ENCODE measurements at regions not wholly inside any gene's neighbourhood (a gene's known extent, or its start where the extent isn't known, plus 50 kb on each side); places are given as distances from the start of the nearest gene placed in this dataset.
"Not testable (repeated sequence)": the region's sequence is repeated elsewhere in the genome, so short reads cannot be mapped to it uniquely, and the experiment has no call there.

DNA sequence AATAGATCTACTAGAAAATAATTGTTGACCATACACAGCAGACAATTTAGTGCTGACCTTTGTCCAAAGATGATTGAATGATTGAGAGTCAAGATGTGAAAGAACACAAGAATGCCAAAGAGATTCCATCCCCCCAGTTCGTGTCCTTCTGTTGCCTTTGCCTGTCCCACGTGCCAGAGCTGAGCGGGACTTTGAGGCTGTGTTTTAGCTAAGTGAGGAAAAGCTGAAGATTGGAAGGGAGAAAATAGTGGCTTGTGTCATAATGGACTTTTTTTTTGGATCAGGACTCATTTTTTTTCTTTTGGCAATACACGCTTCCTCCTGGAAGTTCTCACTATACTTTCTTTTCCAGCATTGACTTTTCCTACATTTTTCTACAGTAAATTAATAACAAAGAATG lies 206.6 kb upstream of the MDFIC2 start:
- Mint-ChIP-seq H3K4me3 (no peak overlapping the region), H3K4me1 (no peaks in the 10 kb centered on the region), H3K9me3 (no peaks in the 10 kb centered on the region), H3K36me3 (no peaks in the 10 kb centered on the region), H3K27ac (no peak overlapping the region)
- DNase-seq (ENCODE audit: low spot score in 2 of 2) (no peak), ATAC-seq (no peak)

DNA sequence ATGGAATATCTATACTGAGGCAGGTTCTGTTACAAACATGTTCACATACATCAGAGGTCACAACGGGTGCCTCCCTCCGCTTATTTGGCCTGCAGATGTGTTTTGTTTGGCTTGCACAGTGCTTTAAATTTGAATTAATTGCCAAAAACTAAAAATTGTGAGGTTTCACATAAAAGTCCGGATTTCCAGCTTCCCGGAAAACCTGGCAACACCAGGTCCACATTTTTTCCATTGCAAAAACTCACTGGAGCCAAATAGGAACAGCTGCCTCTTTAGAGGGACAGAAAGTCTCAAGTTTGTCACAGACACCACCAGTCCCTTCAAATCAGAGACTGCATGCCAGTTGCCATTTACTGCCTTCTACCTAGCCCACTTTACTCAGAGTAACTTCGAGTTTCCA lies 205.9 kb upstream of the MDFIC2 start:
- H3K4me3 Mint-ChIP-seq = no peak overlapping the region
- no peak for ATAC-seq
- no peaks in the 10 kb centered on the region for H3K36me3 Mint-ChIP-seq
- H3K27ac Mint-ChIP-seq = no peak overlapping the region
- no peaks in the 10 kb centered on the region for H3K4me1 Mint-ChIP-seq
- DNase-seq (ENCODE audit: low spot score in 2 of 2) = no peak
- no peaks in the 10 kb centered on the region for H3K9me3 Mint-ChIP-seq

DNA sequence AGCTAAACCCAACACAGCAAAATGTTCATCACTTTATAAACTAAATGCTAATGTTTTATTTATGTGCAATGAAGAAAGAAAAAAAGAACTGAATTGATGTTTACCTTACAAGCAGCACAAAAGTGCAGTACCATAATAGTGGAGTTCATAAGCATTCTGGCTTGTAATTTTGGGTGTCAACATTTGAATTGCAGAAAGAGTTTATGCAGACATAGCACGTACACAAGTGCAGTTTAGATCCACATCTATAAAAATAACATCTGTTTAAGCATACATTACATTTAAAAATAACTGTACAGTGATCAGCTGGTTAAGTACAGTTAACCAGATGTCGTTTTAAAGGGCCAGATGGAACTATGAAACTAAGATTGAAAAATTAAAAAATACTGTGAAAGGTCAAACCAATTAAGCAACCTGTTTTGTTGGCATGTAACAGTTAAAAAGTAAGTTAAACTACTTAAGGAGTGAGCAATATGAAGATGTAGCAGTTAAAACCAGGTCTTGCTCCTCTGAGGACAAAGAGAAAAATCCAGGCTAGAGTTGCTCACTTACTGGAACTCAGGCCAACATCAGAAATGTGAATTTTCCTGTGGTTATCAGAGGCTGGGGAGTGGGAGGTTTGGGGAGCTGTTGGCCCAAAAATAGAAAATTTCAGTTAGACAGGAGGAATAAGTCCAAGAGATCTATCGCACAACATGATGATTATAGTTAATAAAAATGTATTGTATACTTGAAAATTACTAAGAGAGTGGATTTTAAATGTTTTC lies 204.9 kb upstream of the MDFIC2 start:
- Mint-ChIP-seq H3K27ac (no peak overlapping the region), H3K9me3 (no peaks in the 10 kb centered on the region), H3K36me3 (no peaks in the 10 kb centered on the region), H3K4me3 (no peak overlapping the region), H3K4me1 (no peaks in the 10 kb centered on the region)
- ATAC-seq = no peak
- no peak for DNase-seq (ENCODE audit: low spot score in 2 of 2)

DNA sequence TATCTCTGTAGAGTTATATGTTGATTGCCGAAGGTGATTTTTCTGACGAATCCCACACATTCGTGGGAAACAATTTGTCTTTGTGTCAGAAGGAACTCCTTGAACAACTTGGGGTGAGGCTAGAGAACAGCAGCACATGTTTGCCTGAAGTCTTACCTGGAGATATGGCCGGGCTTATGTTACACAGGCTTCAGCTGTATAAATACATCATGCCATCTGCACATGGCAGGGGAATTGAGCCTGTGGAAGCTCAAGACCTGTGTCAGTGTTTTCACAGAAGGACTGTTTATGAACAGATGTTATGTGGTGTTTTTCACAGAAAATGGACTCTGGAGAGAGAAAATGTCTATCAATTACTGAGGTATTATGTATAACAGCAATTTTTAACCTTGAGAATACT lies 203.6 kb upstream of the MDFIC2 start:
- Mint-ChIP-seq H3K9me3 (no peaks in the 10 kb centered on the region), H3K36me3 (no peaks in the 10 kb centered on the region), H3K27ac (no peak overlapping the region), H3K4me1 (no peaks in the 10 kb centered on the region), H3K4me3 (no peak overlapping the region)
- DNase-seq (ENCODE audit: low spot score in 2 of 2) (no peak), ATAC-seq (no peak)

DNA sequence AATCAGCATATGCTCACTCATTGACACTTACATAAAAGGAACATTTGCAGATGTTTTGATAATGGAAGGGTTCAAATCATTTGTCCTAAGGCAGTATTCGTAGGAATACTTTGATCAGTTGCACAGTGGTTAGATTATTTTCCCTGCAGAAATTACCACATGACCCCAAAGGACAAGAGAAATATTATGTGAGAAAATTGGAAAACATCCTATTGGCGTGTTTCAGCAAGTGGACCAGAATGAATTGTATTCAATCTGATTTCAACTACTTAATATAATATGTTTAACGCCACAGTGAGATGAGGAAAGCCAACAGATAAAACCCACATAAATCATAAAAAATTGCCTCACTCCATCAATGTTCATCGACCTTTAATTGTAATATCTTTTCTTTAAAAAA lies 195.0 kb upstream of the MDFIC2 start:
- DNase-seq (ENCODE audit: low spot score in 2 of 2) (no peak), ATAC-seq (no peak)
- Mint-ChIP-seq H3K36me3 (no peaks in the 10 kb centered on the region), H3K4me3 (no peak overlapping the region), H3K9me3 (no peaks in the 10 kb centered on the region), H3K4me1 (no peaks in the 10 kb centered on the region), H3K27ac (no peak overlapping the region)

DNA sequence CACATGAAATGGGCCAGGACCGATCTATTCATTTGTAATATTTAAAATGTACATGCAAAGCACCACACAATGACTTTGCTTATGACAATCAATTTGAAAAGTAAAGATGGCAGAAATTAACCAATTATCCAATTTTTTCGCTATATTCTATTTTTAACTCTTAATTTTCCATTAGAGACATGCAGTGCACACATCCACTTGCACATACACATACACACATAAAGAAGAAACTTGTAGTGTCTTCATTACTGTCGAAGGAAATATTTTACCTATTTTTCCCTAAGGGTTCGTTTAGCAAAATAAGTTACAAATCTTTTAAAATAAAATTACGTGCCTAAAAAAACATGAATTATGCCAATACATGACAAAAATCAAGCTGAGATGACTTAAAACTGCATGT lies 194.3 kb upstream of the MDFIC2 start:
- no peak for ATAC-seq
- no peak overlapping the region for H3K4me3 Mint-ChIP-seq
- no peaks in the 10 kb centered on the region for H3K36me3 Mint-ChIP-seq
- H3K27ac Mint-ChIP-seq = no peak overlapping the region
- no peaks in the 10 kb centered on the region for H3K9me3 Mint-ChIP-seq
- H3K4me1 Mint-ChIP-seq = no peaks in the 10 kb centered on the region
- DNase-seq (ENCODE audit: low spot score in 2 of 2) = no peak

DNA sequence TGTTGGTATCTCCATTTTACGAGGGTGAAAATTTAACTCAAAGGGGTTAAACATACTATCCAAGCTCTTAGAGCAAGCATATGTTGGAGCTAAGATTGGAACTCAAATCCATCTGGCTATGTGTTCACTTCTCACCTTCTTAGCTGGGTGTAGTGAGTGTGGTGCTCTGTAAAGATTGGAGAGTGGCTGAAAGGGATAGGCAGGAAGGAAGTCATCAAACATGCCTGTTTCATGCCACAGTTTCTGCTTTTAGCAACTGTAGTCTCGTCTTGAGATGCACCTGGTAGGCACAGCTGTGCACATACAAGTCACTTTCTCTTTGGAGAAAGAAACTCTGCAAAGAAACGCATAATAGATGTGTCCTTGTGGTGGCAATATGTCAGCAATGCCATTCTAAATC lies 189.1 kb upstream of the MDFIC2 start:
- DNase-seq (ENCODE audit: low spot score in 2 of 2) (no peak), ATAC-seq (no peak)
- Mint-ChIP-seq H3K27ac (no peak overlapping the region), H3K4me3 (no peak overlapping the region), H3K9me3 (no peaks in the 10 kb centered on the region), H3K36me3 (no peaks in the 10 kb centered on the region), H3K4me1 (no peaks in the 10 kb centered on the region)

DNA sequence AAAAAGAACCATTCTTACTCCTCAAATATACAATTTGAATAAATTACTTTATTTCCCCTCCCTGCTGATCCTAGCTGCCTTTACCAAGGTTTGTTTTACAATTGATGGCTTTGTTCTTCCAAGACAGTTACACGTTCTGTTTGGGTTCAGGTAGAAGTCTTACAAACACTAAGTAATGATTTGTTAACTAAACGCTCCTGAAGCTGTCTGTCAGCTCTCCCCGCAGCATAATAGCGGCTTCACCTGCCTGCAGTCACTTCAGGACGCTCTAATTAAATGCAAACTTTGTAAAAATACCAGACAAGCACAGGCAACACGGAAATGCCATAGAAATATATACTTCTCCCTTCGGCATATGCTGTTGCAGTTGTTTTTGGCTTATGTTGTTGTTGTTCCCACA lies 176.4 kb upstream of the MDFIC2 start:
- H3K9me3 Mint-ChIP-seq = no peaks in the 10 kb centered on the region
- H3K4me1 Mint-ChIP-seq = no peaks in the 10 kb centered on the region
- no peak for DNase-seq (ENCODE audit: low spot score in 2 of 2)
- no peak for ATAC-seq
- no peak overlapping the region for H3K27ac Mint-ChIP-seq
- H3K36me3 Mint-ChIP-seq = no peaks in the 10 kb centered on the region
- no peak overlapping the region for H3K4me3 Mint-ChIP-seq

DNA sequence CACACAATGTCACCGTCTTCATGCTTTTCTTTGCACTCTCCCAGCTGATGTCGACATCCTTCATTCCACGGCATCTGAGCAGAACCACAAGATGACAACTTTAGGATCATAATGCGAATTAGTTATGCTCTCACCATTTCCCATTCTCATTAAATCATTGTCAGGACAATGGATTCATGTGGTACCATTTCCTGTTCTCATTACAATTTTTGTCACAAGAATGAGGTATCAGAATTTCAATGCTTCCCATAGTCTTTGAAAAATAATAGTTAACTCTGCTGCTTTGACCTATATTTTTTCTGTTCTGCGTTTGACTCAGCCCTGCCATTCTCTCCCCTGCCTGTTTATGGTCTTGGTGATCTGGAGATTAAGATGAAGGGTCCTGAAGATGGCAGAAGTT lies 175.7 kb upstream of the MDFIC2 start:
- Mint-ChIP-seq H3K4me1 (no peaks in the 10 kb centered on the region), H3K9me3 (no peaks in the 10 kb centered on the region), H3K36me3 (no peaks in the 10 kb centered on the region), H3K4me3 (no peak overlapping the region), H3K27ac (no peak overlapping the region)
- ATAC-seq (no peak), DNase-seq (ENCODE audit: low spot score in 2 of 2) (no peak)

DNA sequence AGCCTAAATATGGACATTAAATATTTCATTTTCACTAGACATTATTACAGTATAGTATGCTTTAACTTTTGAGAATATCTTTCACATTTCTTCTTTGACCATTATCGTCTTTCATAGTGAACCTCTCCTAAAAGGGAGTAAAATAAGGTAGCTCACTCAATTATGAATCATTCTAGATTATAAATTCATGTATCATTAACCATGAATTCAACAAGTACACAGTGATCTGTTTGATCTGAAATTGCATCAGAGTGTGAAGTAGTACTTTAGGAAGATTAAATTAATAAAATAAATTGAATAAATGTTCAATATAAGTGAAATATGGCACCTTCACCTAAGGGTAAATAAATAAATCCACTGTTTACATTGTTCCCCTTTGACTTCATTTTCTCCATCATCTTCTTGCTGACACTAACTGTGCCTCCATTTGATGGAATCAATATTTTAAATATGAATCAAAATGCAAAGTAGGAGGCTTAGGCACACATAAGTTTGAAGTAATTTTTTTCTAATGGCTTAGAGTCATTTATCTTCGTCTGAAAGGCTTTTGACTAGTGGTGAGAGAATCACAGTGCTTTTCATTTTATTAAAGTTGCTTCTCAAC lies 174.1 kb upstream of the MDFIC2 start:
- Mint-ChIP-seq H3K9me3 (no peaks in the 10 kb centered on the region), H3K27ac (no peak overlapping the region), H3K4me3 (no peak overlapping the region), H3K4me1 (no peaks in the 10 kb centered on the region), H3K36me3 (no peaks in the 10 kb centered on the region)
- DNase-seq (ENCODE audit: low spot score in 2 of 2) = no peak
- ATAC-seq = no peak

DNA sequence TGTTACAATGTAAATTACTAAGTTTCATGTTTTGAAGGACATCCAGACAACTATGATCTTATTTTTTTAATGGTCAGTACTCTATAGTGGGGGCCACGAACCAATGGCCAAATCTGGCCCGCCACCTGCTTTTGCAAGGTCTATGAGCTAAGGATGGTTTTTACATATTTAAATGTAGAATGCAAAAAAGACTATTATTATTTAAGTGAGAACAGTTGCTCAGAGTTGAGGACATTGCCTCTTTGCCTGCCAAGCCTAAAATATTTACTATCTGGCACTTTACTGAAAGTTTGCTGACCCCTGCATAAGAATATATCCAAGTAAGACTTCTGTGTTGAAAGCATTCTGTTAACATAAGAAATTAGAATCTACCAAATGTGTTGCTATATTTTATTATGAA lies 163.7 kb upstream of the MDFIC2 start:
- Mint-ChIP-seq H3K36me3 (no peaks in the 10 kb centered on the region), H3K4me1 (no peaks in the 10 kb centered on the region), H3K9me3 (peaks cover 3% of the 10 kb centered on the region), H3K4me3 (no peak overlapping the region), H3K27ac (no peak overlapping the region)
- no peak for DNase-seq (ENCODE audit: low spot score in 2 of 2)
- no peak for ATAC-seq

DNA sequence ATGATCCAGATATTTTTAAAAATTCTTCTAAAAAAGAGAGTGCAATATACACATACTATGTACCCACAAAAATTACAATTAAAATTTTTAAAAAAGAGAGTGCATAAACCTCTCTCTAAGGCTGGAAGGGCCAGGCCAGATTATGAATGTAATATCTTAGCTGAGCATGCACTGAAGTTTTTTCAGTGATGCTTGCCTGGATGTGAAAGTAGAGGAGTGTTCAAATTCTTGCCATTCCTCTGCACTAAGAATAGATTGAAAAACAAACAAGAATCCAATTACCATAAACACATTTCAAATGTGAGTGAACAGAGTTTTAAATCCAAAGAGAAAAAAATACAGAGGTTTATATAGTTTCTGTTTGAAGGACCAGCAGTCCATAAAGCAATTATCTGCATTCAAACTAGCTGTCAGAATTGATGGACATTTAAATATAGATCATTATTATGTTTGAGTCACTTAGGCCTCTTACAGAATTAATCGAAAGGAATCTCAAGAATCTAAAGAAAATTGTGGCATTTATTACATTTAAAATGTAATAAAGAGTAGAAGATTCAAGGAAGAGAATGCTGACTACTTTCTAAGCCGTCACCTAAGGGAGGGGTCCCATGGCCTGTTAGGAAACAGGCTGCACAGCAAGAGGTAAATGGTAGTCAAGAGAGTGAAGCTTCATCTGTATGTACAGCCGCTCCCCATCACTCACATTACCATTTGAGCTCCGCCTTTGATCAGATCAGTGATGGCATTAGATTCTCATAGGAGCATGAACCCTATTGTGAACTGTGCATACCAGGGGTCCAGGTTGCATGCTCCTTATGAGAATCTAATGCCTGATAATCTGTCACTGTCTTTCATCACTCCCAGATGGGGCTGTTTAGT lies 159.3 kb upstream of the MDFIC2 start:
- Mint-ChIP-seq H3K9me3 (no peaks in the 10 kb centered on the region), H3K27ac (no peak overlapping the region), H3K36me3 (no peaks in the 10 kb centered on the region), H3K4me1 (no peaks in the 10 kb centered on the region), H3K4me3 (no peak overlapping the region)
- ATAC-seq (no peak), DNase-seq (ENCODE audit: low spot score in 2 of 2) (no peak)

DNA sequence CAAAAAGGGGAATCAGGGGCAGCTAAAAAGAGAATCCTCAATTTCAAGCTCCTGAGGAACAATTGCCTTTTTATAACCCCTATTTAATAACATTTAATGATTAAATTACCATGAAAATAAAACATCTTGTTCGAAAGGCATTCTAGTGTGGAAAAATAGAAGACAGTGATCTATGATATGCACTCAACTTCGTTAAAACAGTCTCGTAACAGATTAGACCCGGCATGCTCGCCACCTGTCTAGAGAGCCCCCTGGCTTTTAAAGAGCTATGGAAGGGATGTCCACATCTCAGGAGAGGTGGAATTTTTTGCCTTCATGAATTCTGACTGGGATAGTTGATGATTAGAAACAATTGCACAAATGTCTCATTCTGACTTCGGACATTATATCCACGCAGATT lies 153.7 kb upstream of the MDFIC2 start:
- H3K27ac Mint-ChIP-seq = no peak overlapping the region
- DNase-seq (ENCODE audit: low spot score in 2 of 2) (no peak), ATAC-seq (no peak)
- no peak overlapping the region for H3K4me3 Mint-ChIP-seq
- no peaks in the 10 kb centered on the region for H3K36me3 Mint-ChIP-seq
- H3K4me1 Mint-ChIP-seq = no peaks in the 10 kb centered on the region
- no peaks in the 10 kb centered on the region for H3K9me3 Mint-ChIP-seq

DNA sequence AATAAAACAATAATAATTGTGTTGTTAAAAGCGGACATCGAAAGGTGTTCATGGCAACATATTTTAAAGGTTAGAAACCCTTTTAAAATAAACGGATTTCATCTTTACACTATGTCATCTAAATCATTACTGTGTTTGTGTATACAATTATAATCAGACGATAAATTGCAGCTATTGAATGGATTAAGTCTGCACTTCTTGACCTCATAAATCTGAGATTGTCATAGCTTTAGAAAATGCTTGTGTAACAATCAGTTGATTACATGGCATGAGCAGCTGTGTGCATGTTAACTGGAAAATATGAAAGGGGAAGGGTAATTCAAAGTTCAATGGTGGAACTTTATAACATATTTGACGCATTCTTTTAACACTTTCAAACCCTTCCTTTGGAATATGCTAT lies 152.4 kb upstream of the MDFIC2 start:
- no peak overlapping the region for H3K27ac Mint-ChIP-seq
- ATAC-seq = no peak

DNA sequence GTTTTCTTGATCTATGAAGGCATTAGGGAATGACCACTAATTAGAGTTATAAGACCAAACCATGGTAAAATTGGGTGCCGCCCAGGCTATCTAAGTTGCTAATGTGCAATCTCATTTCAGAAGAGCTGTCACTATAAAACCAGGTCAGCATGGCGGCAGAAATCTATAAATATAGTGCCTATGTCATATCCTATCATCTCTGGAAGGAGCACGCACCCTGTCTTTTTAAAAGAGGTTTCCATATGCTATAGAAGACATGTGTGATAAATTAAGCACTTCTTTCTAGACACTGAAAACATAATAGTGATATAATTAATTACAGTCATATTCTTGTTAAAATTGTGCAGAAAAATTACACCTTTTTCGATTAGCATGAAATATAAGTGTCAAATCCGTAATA lies 152.0 kb upstream of the MDFIC2 start:
- DNase-seq (ENCODE audit: low spot score in 2 of 2) (no peak), ATAC-seq (no peak)
- Mint-ChIP-seq H3K4me3 (no peak overlapping the region), H3K4me1 (no peaks in the 10 kb centered on the region), H3K36me3 (no peaks in the 10 kb centered on the region), H3K27ac (no peak overlapping the region), H3K9me3 (no peaks in the 10 kb centered on the region)

More for the DNA sequence above, 152.4 kb upstream of the MDFIC2 start:
- no peaks in the 10 kb centered on the region for H3K36me3 Mint-ChIP-seq
- no peaks in the 10 kb centered on the region for H3K9me3 Mint-ChIP-seq
- H3K4me3 Mint-ChIP-seq = no peak overlapping the region
- DNase-seq (ENCODE audit: low spot score in 2 of 2) = no peak
- no peaks in the 10 kb centered on the region for H3K4me1 Mint-ChIP-seq

DNA sequence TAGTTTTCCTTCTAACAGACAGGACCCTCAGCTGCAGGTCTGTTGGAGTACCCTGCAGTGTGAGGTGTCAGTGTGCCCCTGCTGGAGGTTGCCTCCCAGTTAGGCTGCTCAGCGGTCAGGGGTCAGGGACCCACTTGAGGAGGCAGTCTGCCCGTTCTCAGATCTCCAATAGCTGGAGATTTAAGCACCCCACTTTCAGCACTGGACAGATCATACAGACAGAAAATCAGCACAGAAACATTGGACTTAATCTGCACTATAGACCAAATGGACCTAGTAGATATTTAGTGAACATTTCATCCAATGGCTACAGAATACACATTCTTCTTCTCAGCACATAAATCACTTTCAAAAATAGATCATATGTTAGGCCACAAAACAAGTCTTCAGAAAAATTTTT lies 137.8 kb upstream of the MDFIC2 start:
- H3K27ac Mint-ChIP-seq; H3K4me1 Mint-ChIP-seq; H3K36me3 Mint-ChIP-seq; H3K4me3 Mint-ChIP-seq; ATAC-seq; DNase-seq (ENCODE audit: low spot score in 2 of 2); H3K9me3 Mint-ChIP-seq: not testable (repeated sequence)
